ENCODE measurements at regions not wholly inside any gene's neighbourhood (a gene's known extent, or its start where the extent isn't known, plus 50 kb on each side); places are given as distances from the start of the nearest gene placed in this dataset.

GRCh38 chr9:4923580-4924544, 61.2 kb upstream of the JAK2 start:
- Histone ChIP-seq H3K27me3 (ENCODE audit: control insufficient read depth, insufficient read depth, low read length) (no peaks in the 10 kb centered on the region), H3K27ac (ENCODE audit: low read length) (no peak overlapping the region), H3K4me1 (ENCODE audit: control insufficient read depth, insufficient read depth, low read length) (no peaks in the 10 kb centered on the region), H3K36me3 (ENCODE audit: control insufficient read depth, insufficient read depth, low read length) (no peaks in the 10 kb centered on the region), H3K4me3 (ENCODE audit: low read depth in 2 of 2, low read length in 2 of 2) (no peak overlapping the region), H3K9me3 (ENCODE audit: control insufficient read depth, insufficient read depth, low read depth, low read length) (no peaks in the 10 kb centered on the region)
- DNase-seq (ENCODE audit: low read depth, low spot score), result no peak
- ChIA-PET POLR2A (no interaction called here), CTCF (no interaction called here)
- no peak for TF ChIP-seq SIN3A (IDR thresholded peaks at IDR 0.05; ENCODE audit: borderline replicate concordance, insufficient read depth, low read depth, low read length)
- no peak for TF ChIP-seq TCF7L2 (IDR thresholded peaks at IDR 0.05; ENCODE audit: low read depth, low read length)
- no peak for TF ChIP-seq POLR2AphosphoS5 (IDR thresholded peaks at IDR 0.05; ENCODE audit: low read depth, low read length)
- 0 out of 2 replicates have a peak, but pooled peaks have one; percentile 18 for TF ChIP-seq CTCF (IDR thresholded peaks at IDR 0.05)
- TF ChIP-seq REST (IDR thresholded peaks at IDR 0.05; ENCODE audit: insufficient read depth in 1 of 2, low read depth in 2 of 2, low read length in 1 of 2), result no peak
- intact Hi-C loops (cut with micrococcal nuclease; ENCODE audit: unreplicated experiment), result no loop called here
- no peak for ATAC-seq
- in situ Hi-C loops (cut with HindIII; ENCODE audit: low pct_unique_long_range_greater_than_20kb, low sequenced_read_pairs), result no loop called here
- BruUV-seq (replicated peaks), result no TSS peak

GRCh38 chr9:4926239-4926638, 58.8 kb upstream of the JAK2 start:
- Histone ChIP-seq H3K4me1 (ENCODE audit: control insufficient read depth, insufficient read depth, low read length) (no peaks in the 10 kb centered on the region), H3K27ac (ENCODE audit: low read length) (no peak overlapping the region), H3K4me3 (ENCODE audit: low read depth in 2 of 2, low read length in 2 of 2) (no peak overlapping the region), H3K9me3 (ENCODE audit: control insufficient read depth, insufficient read depth, low read depth, low read length) (no peaks in the 10 kb centered on the region), H3K27me3 (ENCODE audit: control insufficient read depth, insufficient read depth, low read length) (no peaks in the 10 kb centered on the region), H3K36me3 (ENCODE audit: control insufficient read depth, insufficient read depth, low read length) (no peaks in the 10 kb centered on the region)
- BruUV-seq (replicated peaks), result no TSS peak
- DNase-seq (ENCODE audit: low read depth, low spot score) (no peak), ATAC-seq (no peak)
- intact Hi-C loops (cut with micrococcal nuclease; ENCODE audit: unreplicated experiment) (no loop called here), in situ Hi-C loops (cut with HindIII; ENCODE audit: low pct_unique_long_range_greater_than_20kb, low sequenced_read_pairs) (no loop called here)
- POLR2A ChIA-PET, result no interaction called here
- TF ChIP-seq TCF7L2 (IDR thresholded peaks at IDR 0.05; ENCODE audit: low read depth, low read length) (no peak), REST (IDR thresholded peaks at IDR 0.05; ENCODE audit: insufficient read depth in 1 of 2, low read depth in 2 of 2, low read length in 1 of 2) (no peak), CTCF (IDR thresholded peaks at IDR 0.05) (no peak), SIN3A (IDR thresholded peaks at IDR 0.05; ENCODE audit: borderline replicate concordance, insufficient read depth, low read depth, low read length) (no peak), POLR2AphosphoS5 (IDR thresholded peaks at IDR 0.05; ENCODE audit: low read depth, low read length) (no peak)
- CTCF ChIA-PET, result no interaction called here

Measured in Panc1 (cell line).